Kidney glomerular epithelial cell (primary cell): ENCODE measurements at regions not wholly inside any gene's neighbourhood (a gene's known extent, or its start where the extent isn't known, plus 50 kb on each side); places are given as distances from the start of the nearest gene placed in this dataset.
"Not testable (repeated sequence)": the region's sequence is repeated elsewhere in the genome, so short reads cannot be mapped to it uniquely, and the experiment has no call there.

Source experiments
- DNase-seq: peaks from one replicate; lab custom pipeline; 2025; lab: John Stamatoyannopoulos, UW

DNA sequence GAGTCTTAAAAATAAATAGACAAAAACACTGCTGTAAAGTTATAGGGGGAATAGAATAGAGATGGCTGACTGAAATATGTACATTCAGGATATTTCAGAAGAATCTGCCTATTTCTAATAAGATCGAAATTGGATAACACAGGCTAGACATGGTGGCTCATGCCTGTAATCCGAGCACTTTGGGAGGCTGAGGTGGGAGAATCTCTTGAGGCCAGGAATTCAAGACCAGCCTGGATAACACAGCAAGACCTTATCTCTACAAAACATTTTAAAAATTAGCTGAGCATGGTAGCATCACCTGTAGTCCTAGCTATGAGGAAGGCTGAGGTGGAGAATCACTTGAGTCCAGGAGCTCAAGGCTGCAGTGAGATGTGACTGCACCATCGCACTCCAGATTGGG is 146.6 kb upstream of the CCDC150 start:
- DNase-seq: no peak

DNA sequence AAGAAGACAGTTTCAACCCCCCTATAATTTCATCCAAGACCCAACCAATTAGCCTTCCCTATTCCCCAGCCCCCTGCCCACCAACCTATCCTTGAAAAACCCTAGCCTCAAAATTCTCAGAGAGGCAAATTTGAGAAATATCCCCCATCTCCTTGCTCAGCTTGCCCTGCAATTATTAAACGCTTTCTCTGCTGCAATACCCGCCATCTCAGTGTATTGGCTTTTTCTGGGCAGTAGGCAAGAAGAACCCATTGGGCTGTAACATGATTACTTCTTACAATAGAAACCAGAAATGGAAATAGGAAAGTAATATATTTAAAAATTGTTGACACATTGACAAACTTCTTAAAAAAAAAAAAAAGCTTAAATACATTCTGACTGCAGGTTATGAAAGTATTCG is 140.6 kb upstream of the CCDC150 start:
- no peak for DNase-seq

DNA sequence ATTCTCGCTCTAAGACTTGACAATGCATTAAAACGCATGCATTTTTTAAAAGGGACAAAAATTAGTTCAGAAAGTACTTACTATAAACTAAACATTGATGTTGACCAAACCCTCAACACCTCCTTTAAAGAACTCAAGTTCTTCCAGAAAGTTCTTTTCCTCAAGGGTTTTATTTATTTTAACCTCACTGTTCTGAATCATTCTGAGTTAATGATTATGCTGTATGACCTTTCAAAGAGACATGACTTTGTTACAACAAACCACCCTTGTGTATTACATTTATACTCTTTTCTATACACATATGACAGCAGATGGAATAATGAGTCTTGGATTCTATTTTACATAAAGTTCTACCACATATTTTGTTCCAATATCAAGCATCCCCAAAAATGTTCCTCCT is 139.8 kb upstream of the CCDC150 start:
- DNase-seq: no peak

DNA sequence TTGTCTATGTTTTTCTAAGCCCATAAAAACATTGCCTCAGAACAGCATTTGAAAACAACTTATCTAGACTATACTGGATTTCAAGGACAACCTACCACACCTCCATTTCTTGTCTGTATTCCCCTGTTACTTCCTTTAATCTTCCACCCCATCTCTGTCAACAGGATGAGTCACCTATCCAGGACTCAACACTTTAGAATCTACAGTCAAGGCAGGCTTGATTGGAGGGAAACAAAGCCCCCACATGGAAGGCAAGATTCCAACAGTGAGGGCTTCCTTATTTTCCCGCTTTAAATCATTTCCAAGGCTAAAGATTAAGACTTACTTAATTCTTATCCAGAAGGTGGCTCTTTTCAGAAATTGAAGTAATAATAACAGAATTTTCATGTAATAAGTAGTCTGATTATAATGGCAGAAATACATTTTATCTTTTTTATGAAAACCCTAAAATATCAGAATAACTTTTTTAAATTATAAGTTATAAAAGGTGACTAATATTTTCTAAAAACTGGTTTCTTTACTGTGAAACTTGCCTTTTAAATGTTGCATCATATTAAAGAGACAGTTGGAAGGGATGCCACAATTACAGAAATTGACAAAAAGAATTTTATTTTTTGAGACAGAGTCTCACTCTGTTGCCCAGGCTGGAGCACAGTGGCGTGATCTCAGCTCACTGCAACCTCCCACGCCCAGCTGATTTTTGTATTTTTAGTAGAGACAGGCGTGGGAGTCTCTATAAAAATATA is 138.7 kb upstream of the CCDC150 start:
- no peak for DNase-seq

DNA sequence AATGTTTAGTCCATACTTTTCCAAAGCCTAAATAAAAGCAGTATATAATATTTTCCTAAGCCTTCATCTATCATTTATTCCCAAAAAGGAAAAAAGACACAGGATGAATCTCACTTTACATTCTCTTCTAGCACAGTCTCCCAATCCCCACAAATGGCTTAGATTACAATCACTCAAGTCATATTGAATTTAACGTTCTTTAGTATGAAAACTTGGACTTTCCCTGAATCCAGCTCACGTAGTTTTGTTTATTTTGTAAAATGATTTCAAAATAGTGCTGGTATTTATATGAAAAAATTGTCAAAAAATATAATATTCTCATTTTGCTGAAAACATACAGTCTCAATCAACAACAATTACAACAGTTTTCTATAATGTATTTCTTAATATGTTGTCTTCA is 137.7 kb upstream of the CCDC150 start:
- DNase-seq: no peak

DNA sequence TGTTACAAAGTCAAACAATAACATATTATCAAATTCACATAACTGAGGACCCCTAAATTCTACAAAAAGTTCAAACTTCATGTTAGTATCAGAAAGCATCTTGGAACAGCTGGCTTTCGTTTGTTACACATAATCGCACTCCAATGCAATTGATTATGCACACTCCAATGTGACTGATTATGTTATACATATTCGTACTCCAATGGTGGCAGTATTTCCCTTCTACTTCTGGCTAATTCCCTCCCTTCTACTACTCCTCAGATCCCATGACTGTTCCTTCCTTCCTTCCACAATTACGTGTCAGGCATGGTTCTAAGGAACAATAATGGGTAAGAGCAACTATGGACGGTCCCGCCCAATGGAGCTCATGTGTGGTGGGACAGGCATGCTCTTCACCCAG is 137.1 kb upstream of the CCDC150 start:
- no peak for DNase-seq

DNA sequence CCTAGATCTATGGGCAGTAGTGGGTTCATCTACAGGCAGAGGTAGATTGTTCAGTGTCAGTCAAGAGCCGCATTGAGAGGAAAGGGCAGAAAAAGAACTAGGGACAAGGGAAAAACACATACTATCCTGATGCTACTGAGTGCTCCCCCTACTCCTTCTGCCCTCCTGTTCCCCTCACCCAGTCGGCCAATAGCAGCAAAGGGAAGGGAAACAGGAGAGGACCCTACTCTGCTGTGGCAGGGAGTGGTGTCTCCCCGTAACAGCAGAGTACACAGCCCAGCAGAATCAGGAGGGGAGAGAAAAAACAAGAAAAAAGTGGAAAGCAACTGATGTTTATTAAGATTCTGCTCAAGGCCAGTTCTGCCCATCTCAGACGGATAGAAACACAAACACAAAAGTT is 136.1 kb upstream of the CCDC150 start:
- DNase-seq: no peak

DNA sequence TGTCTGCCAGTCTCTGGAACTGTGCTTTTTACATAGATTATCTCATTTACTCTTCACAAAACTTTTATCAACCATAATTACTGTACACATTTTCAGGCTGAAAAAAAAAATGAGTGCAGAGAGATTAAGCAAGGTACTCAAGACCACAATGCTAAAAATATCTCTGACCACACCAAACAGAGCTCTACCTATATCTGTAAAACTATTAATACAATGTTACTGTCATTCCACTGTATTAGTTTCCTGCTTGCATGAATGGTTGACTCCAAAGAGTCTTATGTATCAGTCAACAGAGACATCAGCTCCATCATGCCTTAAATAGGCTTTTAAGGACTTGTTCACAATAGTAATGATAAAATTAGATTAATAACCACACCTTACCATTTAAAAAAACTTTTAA is 134.7 kb upstream of the CCDC150 start:
- DNase-seq: no peak

DNA sequence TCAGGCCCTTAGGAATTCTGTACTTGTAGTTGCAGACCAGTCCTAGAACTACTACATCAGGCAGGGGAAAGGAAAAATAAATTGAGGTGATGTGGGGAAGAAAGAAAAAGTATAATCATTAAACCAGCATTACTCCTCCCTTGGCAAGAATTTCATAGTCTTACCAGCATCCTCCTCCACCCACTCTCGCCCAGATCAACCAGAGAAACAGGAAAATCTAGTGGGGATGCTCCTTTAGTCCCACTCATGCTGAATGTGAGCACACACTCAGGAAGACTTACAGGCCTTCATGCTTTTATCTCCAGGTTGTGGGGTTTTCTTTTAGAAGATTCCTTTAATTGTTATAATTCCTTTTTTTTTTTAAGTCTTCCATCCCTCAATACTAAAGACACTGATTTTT is 129.3 kb upstream of the CCDC150 start:
- DNase-seq: no peak

DNA sequence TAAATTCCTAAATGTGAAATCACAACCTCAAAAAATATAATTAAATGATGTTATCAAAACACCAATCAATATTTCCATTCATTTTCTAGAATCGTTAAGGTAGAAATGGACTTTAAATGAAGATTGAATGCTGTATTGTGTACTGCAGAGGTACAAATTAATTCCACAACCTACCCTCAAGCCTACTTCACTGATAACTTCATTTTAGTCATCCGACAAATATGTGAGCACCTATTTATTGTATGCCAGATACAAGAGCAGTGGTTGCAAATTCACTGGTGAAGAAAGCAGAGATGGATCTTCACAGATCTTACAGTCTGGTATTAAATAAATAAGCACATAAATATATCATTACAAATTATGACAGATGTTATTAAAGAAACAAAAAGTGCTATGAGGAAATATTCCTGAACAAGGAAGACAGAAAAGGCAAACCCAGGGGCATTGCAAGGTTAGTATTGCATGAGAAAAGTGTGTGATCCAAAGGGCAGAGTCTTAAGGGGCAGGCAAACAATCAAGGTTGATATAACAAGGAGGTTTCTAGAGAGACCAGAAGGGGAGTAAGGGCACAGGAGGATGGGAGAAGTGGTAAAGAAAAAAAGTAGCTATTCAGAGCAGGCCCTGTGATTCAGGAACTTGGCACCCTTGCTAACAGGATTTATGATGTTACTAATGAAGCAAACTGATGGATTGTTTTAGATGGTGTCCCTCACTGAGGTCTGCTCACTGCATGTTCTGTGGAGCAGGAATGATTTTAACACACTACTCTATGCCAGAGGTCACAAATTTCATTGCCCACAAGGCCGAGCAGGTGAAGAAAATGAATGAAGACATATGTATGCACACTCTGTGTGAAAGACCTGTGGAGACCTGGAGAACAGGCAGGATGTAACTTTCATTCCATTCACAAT is 128.0 kb upstream of the CCDC150 start:
- DNase-seq: no peak

DNA sequence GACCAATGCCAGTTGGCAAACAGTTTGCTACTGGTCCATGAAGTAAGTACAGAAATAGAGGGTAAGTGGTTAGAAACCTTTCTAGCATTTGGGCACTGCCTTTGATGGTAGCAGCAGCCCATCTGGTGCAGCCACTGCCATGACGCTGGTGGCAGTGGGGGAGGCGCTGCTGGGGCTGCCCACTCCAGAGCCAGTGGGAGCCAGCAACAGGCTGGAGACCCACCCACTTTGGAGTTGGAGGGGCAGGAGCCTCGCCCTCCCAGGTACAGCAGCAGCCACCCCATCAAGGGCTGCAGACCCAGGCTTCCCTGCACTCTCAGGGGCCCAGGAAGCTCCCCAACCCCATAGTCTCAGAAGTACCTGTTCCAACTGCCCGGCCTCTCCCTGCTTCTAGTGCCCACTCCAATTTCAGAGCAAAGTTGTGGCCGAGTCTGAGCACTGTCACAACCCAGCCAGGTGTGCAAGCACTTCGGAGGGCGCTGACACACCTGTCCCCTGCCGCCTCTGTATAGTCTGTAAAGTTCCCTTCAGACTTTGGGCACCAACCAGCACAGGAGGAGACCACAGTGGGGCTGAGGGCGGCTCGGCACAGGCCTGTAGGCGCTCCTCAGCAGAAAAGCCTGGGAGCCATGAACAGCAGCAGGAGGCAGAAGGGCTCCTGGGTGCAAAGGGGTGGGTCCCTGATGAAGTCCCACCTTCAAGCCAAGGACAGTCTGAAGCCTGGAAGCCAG is 125.6 kb upstream of the CCDC150 start:
- no peak for DNase-seq

DNA sequence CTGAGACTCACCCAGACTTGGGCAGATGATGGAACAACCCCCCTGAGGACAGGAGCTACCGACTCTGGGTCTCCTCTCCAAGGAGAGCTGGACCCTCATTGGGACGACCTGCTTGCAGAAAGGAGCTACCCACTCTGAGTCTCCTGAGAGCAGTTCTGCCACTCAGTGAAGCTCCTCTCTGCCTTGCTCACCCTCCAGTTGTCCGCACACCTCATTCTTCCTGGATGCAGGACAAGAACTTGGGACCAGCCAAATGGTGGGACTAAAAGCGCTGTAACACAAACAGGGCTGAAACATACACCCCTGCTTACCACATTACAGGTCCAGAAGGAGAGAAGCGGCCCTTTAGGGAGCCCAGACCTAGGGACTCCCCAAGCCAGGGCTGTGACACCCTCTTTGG is 124.9 kb upstream of the CCDC150 start:
- DNase-seq: no peak

DNA sequence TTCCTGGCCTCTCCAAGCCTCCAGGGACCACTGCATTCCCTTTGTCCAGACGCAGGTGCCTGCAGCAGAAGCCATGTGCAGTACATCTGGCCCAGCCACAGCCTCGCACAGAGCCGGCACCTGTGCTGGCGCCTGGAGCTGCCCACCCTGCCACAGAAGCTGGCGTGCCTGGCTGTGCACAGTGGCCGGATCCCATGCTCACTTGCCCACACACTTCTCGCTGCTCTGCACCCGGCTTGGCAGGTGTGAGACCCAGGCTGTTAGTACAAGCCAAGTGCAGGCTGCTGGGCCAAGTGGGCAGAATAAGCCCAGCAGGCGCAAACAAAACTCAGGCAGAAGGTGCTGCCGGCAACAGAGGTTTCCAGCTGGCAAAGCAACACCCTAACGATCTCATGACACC is 124.5 kb upstream of the CCDC150 start:
- no peak for DNase-seq

DNA sequence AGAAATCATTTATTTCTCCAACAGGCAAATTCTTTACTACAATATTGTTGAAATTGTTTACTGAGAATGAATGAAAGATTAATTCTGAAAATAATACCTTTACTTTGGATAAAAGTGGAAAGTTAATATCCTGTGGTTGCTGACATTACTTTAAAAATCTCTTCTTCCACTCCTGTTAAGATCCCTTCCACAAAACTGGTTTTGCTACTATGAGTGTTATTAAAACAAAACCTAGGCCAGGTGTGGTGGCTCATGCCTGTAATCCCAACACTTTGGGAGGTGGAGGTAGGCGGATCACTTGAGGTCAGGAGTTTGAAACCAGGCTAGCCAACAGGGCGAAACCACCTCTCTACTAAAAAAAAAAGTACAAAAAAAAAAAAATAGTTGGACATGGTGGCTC is 123.9 kb upstream of the CCDC150 start:
- DNase-seq: no peak

DNA sequence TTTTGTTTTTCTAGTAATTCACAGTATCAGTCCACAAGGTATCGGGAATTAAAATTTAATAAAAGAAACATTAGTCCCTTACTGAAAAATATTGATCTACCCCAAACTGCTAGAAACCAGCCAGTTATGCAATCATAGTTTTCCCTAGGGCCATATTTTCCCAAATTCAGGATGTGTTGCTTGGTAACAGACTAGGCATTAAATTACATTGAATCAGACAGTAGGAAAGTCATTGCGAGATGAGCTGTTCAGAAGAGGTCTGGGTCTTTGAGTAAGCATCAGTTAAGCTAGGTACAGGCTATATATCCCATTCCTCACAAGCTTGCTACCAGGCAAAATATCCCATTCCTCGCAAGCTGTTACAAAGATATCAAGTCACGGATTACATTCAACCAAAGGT is 123.0 kb upstream of the CCDC150 start:
- no peak for DNase-seq

DNA sequence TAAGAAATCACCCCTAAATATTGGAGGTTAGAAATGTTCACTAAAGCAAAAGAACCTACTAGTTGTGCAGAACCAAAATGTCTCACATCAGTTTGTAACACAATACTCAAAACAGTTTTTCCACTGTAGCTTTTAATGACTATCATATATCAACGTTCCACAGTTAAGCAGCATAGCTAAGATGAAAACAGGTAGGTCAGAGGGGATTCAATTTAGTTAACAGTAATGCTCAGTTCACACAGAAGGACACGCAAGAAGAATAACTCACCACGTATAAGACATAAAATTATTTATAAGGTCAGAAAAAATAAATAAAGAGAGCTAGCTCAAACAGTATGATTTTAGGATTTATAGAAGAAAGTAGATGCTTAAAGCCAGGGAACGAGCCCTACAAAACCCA is 118.9 kb upstream of the CCDC150 start:
- no peak for DNase-seq

DNA sequence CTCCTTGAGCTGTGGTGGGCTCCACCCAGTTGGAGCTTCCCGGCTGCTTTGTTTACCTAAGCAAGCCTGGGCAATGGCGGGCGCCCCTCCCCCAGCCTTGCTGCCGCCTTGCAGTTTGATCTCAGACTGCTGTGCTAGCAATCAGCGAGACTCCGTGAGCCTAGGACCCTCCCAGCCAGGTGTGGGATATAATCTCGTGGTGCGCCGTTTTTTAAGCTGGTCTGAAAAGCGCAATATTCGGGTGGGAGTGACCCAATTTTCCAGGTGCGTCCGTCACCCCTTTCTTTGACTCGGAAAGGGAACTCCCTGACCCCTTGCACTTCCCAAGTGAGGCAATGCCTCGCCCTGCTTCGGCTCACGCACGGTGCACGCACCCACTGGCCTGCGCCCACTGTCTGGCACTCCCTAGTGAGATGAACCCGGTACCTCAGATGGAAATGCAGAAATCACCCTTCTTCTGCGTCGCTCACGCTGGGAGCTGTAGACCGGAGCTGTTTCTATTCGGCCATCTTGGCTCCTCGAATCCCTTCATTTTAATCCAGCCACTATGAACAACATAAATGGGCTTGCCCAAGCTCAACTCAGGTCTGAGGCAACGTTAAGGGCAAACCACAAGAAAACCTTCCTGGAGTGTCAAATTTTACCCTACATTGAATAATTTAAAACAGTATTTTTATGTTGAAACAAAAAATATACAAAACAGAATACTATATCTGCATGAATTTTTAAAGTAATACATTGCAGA is 112.4 kb upstream of the CCDC150 start:
- not testable (repeated sequence) for DNase-seq

DNA sequence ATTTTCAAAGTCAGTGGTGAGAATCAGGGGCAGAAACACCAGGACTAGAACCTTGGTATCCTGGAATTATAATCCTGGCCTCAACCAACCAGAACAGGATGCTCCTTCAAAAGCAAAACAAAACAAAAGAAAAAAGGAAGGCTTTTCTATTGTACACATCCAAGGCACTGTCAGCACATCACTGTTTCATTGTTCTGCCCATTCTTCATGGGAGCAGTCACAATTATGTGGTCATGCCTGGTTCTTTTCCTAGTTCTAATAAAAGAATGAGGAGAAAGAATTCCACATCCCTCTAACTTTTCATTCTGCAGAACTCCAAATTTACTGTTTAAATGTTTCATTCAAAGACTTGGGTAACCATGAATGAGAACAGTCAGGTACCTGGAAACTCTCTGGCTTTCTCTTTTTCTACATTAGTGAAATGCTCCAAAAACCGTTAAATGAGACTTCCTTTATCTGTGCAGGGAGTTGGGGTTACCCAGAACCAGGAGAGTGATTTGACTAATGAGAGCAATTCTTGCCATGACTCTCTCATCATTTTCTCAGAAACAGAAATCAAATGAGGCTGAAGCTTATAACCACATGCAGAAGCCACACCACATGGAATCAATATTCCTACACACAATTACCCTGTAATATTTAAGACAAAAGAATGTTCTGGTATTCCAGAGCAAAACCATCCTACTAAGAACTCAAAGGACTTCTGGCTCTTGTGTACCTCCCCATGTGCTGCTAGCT is 110.9 kb upstream of the CCDC150 start:
- no peak for DNase-seq

DNA sequence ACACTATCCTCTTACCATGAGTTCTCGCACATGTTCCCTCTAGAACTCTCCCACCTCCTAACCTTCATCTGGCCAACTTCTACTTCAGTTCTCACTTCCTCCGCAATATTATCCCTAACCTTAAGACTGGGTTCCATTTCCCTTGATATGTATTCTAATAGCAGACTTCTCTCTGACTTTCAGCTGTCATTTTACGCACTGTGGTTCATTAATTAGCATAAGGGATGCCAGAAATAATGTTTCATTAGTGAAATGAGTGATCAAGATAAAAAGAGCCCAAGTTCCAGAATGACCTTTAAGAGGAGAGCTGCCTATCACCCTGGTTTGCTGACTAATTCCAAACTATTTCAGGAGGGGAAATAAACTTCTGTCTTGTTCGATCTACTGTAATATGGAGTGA is 108.6 kb upstream of the CCDC150 start:
- no peak for DNase-seq

DNA sequence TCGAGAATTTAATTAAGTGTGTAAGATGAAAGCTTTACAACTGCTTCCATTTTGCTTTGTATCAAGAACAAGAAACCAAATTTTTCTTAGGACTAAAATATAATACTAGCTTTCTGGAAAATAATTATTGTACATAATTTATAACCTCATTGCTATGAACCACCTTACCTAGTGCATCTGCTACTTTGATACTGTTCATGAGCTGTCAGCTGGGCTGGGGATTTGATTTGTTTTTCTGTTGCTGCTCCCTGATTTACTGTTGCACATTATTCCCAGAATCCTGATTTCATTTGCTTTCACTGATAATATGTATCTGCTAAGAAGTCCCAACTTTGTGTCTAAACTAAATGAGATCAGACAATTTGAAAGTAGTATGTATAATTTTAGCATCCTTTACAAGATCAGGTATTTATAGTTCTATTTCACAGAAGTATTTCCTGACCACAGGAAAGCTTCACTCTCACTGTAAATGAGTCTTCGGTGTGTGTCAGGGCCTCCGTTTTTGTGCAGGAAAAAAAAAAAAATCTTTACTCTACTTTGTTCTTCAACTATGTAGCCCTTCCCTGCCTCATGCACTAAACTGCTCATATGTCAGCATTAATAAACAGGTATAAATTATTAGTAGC is 105.6 kb upstream of the CCDC150 start:
- no peak for DNase-seq

DNA sequence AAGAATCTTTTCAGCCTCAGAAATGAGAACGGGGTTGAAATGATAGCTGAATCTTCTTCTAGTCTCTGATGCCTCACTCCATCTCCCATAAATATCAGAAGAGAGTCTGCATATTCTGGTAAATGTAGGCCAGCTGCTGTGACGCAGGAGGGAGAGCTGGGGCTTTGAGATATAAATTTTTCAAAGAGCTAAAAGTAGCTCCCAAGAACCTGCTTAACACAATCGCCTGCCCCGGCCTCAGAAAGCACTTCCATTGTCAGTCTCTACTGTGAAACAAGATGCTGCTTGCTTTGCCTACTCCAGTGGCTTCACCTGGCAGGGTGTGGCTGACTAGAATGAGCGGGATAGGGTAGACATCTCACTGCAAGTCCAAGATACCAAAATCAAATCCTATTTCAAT is 105.0 kb upstream of the CCDC150 start:
- no peak for DNase-seq
